HL-60 (cell line): ENCODE measurements at regions not wholly inside any gene's neighbourhood (a gene's known extent, or its start where the extent isn't known, plus 50 kb on each side); places are given as distances from the start of the nearest gene placed in this dataset.

Source experiments
- DNase-seq, 2 experiments: peaks; one replicate each; pipeline ENCODE4 v3.0.0-alpha.2; 2010 to 2020; ENCODE audit warnings: low read depth in 1 of 2, low spot score in 1 of 2
- H3K27ac ChIP-seq: fragments of 250-450 bp; sonication (Bioruptor Pico); replicated peaks from 2 replicates; pipeline ENCODE4 v1.5.1; 2020; ENCODE audit warnings: mild to moderate bottlenecking, moderate library complexity
- H3K27me3 ChIP-seq: fragments of 250-450 bp; sonication (Bioruptor Pico); 2 replicates; pipeline ENCODE4 v1.5.1; 2021; ENCODE audit warnings: mild to moderate bottlenecking, moderate library complexity; ENCODE audit not compliant: insufficient read depth, poor library complexity, severe bottlenecking
- H3K4me3 ChIP-seq: replicated peaks from 2 replicates; pipeline ENCODE4 v1.5.1; 2011; ENCODE audit warnings: mild to moderate bottlenecking, control low read depth, low read length; ENCODE audit not compliant: insufficient read depth
- CTCF ChIP-seq: IDR thresholded peaks from one replicate; pipeline ENCODE4 v1.5.1; 2011; ENCODE audit warnings: low read length, control low read depth, inconsistent platforms; ENCODE audit not compliant: insufficient read depth
- GABPA ChIP-seq: IDR thresholded peaks from 2 replicates; pipeline ENCODE4 v1.6.1; 2012; ENCODE audit warnings: low read depth
- POLR2AphosphoS5 ChIP-seq: IDR thresholded peaks from 2 replicates; pipeline ENCODE4 v1.6.1; 2012; ENCODE audit warnings: low read depth
- SPI1 ChIP-seq: IDR thresholded peaks from 2 replicates; pipeline ENCODE4 v1.6.1; 2012; ENCODE audit warnings: low read depth, mild to moderate bottlenecking, borderline replicate concordance
- TF ChIP-seq, protein P1 (sequence below): IDR thresholded peaks from 2 replicates; pipeline ENCODE4 v1.6.1; 2012; ENCODE audit warnings: low read depth; ENCODE audit not compliant: insufficient replicate concordance

DNA sequence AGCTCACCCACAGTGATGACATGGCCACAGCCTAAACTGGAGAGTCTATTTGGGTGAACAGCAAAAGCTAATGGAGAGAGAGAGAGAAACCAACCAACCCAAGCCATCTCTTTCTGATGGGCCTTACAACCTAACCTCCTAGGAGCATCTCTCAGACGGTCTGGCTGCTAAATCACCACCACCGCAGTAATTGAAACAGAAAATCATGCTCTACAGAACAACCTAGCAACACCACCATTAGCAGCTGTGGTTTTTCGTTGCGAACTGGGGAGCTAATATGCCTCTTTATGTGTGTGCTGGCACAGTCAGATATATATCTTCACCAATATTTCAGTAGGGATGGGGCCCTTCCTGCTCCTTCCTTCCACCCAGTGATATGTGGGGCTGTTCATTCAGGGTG lies 166.9 kb upstream of the PROK2 start:
- TF ChIP-seq SPI1 (no peak), CTCF (no peak), GABPA (no peak), POLR2AphosphoS5 (no peak)
- TF ChIP-seq, protein P1, sequence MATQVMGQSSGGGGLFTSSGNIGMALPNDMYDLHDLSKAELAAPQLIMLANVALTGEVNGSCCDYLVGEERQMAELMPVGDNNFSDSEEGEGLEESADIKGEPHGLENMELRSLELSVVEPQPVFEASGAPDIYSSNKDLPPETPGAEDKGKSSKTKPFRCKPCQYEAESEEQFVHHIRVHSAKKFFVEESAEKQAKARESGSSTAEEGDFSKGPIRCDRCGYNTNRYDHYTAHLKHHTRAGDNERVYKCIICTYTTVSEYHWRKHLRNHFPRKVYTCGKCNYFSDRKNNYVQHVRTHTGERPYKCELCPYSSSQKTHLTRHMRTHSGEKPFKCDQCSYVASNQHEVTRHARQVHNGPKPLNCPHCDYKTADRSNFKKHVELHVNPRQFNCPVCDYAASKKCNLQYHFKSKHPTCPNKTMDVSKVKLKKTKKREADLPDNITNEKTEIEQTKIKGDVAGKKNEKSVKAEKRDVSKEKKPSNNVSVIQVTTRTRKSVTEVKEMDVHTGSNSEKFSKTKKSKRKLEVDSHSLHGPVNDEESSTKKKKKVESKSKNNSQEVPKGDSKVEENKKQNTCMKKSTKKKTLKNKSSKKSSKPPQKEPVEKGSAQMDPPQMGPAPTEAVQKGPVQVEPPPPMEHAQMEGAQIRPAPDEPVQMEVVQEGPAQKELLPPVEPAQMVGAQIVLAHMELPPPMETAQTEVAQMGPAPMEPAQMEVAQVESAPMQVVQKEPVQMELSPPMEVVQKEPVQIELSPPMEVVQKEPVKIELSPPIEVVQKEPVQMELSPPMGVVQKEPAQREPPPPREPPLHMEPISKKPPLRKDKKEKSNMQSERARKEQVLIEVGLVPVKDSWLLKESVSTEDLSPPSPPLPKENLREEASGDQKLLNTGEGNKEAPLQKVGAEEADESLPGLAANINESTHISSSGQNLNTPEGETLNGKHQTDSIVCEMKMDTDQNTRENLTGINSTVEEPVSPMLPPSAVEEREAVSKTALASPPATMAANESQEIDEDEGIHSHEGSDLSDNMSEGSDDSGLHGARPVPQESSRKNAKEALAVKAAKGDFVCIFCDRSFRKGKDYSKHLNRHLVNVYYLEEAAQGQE: no peak

DNA sequence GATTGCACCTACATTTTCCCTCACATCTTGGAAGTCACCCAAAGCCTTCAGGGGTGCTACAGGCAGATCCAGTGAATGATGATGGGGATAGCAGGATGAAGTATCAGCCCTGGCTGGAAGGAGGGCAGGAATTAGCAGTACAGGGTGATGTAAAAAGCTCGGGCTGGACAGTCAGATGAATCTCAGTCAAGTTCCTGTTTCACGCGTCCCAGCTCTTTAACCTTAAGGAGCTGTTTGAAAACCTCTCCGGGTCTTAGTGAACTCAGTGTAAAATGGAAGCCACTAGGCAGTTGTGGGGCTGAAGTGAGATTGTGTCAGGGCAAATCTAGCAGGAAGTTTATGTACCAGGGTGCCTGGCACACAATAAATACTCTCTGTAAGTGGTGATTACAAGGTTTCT lies 166.4 kb upstream of the PROK2 start:
- H3K27me3 ChIP-seq: no peaks in the 10 kb centered on the region
- no peak for DNase-seq
- no peak overlapping the region for H3K4me3 ChIP-seq
- no peak overlapping the region for H3K27ac ChIP-seq
- TF ChIP-seq, protein P1: no peak
- TF ChIP-seq SPI1 (no peak), GABPA (no peak), CTCF (no peak), POLR2AphosphoS5 (no peak)

More for the DNA sequence above, 166.9 kb upstream of the PROK2 start:
- Histone ChIP-seq H3K4me3 (no peak overlapping the region), H3K27ac (no peak overlapping the region), H3K27me3 (no peaks in the 10 kb centered on the region)
- DNase-seq: no peak

GRCh38 chr3:71949442-71949841 lies 164.5 kb upstream of the PROK2 start:
- Histone ChIP-seq H3K27me3 (no peaks in the 10 kb centered on the region), H3K27ac (no peak overlapping the region), H3K4me3 (no peak overlapping the region)
- TF ChIP-seq, protein P1: no peak
- no peak for TF ChIP-seq POLR2AphosphoS5
- no peak for TF ChIP-seq SPI1
- no peak for TF ChIP-seq GABPA
- no peak for TF ChIP-seq CTCF
- DNase-seq: no peak
